H1 (cell line): ENCODE measurements at regions not wholly inside any gene's neighbourhood (a gene's known extent, or its start where the extent isn't known, plus 50 kb on each side); places are given as distances from the start of the nearest gene placed in this dataset.

Source experiments
- ATF3 ChIP-seq: IDR thresholded peaks from 2 replicates; pipeline ENCODE4 v1.6.1; 2011; ENCODE audit warnings: low read depth, mild to moderate bottlenecking, low read length; ENCODE audit not compliant: insufficient read depth
- BACH1 ChIP-seq: IDR thresholded peaks from 2 replicates; pipeline ENCODE4 v1.6.1; 2012; ENCODE audit warnings: low read length, improper control_type of control experiment
- CBX5 ChIP-seq: fragments of 300-800, 300-1000 bp; sonication (generic); IDR thresholded peaks from 2 replicates; pipeline ENCODE4 v1.7.1; 2016; ENCODE audit warnings: antibody characterized with exemption, low read length, low read depth
- GABPA ChIP-seq: IDR thresholded peaks from 2 replicates; pipeline ENCODE4 v1.6.1; 2011; ENCODE audit warnings: mild to moderate bottlenecking, low read length, moderate library complexity, borderline replicate concordance; ENCODE audit not compliant: insufficient read depth
- HDAC6 ChIP-seq: IDR thresholded peaks from one replicate; pipeline ENCODE4 v1.7.1; 2012; ENCODE audit warnings: low read depth, mild to moderate bottlenecking, inconsistent platforms, low read length, moderate library complexity
- NRF1 ChIP-seq: IDR thresholded peaks from 2 replicates; pipeline ENCODE4 v1.6.1; 2011; ENCODE audit warnings: mild to moderate bottlenecking, low read depth, low read length, improper control_type of control experiment
- POLR2AphosphoS5 ChIP-seq: IDR thresholded peaks from 2 replicates; pipeline ENCODE4 v1.6.1; 2011; ENCODE audit warnings: low read depth, low read length
- RNF2 ChIP-seq: fragments of 200-900, 300-1000 bp; sonication (generic); IDR thresholded peaks from 2 replicates; pipeline ENCODE4 v1.7.1; 2016; ENCODE audit warnings: borderline replicate concordance, low read depth, mild to moderate bottlenecking, antibody characterized with exemption, low read length; ENCODE audit not compliant: poor library complexity, severe bottlenecking; ENCODE audit errors: missing control alignments
- SP1 ChIP-seq: IDR thresholded peaks from 2 replicates; pipeline ENCODE4 v1.6.1; 2011; ENCODE audit warnings: low read depth, low read length
- SP2 ChIP-seq: IDR thresholded peaks from 2 replicates; pipeline ENCODE4 v1.6.1; 2012; ENCODE audit warnings: mild to moderate bottlenecking, low read length, inconsistent platforms
- TCF12 ChIP-seq: IDR thresholded peaks from 2 replicates; pipeline ENCODE4 v1.6.1; 2011; ENCODE audit warnings: low read depth, mild to moderate bottlenecking, low read length
- TEAD4 ChIP-seq: IDR thresholded peaks from 2 replicates; pipeline ENCODE4 v1.6.1; 2012; ENCODE audit warnings: low read depth, low read length, inconsistent platforms, mixed read lengths
- TF ChIP-seq, protein P1 (sequence below): fragments of 300-600 bp; sonication (generic); IDR thresholded peaks from 2 replicates; pipeline ENCODE4 v1.7.1; 2012; ENCODE audit warnings: low read length, moderate library complexity, mild to moderate bottlenecking, inconsistent platforms; ENCODE audit not compliant: insufficient replicate concordance

GRCh38 chr14:43052897-43053296 is 1446.2 kb downstream of the LRFN5 start (continued):
- TF ChIP-seq, protein P1, sequence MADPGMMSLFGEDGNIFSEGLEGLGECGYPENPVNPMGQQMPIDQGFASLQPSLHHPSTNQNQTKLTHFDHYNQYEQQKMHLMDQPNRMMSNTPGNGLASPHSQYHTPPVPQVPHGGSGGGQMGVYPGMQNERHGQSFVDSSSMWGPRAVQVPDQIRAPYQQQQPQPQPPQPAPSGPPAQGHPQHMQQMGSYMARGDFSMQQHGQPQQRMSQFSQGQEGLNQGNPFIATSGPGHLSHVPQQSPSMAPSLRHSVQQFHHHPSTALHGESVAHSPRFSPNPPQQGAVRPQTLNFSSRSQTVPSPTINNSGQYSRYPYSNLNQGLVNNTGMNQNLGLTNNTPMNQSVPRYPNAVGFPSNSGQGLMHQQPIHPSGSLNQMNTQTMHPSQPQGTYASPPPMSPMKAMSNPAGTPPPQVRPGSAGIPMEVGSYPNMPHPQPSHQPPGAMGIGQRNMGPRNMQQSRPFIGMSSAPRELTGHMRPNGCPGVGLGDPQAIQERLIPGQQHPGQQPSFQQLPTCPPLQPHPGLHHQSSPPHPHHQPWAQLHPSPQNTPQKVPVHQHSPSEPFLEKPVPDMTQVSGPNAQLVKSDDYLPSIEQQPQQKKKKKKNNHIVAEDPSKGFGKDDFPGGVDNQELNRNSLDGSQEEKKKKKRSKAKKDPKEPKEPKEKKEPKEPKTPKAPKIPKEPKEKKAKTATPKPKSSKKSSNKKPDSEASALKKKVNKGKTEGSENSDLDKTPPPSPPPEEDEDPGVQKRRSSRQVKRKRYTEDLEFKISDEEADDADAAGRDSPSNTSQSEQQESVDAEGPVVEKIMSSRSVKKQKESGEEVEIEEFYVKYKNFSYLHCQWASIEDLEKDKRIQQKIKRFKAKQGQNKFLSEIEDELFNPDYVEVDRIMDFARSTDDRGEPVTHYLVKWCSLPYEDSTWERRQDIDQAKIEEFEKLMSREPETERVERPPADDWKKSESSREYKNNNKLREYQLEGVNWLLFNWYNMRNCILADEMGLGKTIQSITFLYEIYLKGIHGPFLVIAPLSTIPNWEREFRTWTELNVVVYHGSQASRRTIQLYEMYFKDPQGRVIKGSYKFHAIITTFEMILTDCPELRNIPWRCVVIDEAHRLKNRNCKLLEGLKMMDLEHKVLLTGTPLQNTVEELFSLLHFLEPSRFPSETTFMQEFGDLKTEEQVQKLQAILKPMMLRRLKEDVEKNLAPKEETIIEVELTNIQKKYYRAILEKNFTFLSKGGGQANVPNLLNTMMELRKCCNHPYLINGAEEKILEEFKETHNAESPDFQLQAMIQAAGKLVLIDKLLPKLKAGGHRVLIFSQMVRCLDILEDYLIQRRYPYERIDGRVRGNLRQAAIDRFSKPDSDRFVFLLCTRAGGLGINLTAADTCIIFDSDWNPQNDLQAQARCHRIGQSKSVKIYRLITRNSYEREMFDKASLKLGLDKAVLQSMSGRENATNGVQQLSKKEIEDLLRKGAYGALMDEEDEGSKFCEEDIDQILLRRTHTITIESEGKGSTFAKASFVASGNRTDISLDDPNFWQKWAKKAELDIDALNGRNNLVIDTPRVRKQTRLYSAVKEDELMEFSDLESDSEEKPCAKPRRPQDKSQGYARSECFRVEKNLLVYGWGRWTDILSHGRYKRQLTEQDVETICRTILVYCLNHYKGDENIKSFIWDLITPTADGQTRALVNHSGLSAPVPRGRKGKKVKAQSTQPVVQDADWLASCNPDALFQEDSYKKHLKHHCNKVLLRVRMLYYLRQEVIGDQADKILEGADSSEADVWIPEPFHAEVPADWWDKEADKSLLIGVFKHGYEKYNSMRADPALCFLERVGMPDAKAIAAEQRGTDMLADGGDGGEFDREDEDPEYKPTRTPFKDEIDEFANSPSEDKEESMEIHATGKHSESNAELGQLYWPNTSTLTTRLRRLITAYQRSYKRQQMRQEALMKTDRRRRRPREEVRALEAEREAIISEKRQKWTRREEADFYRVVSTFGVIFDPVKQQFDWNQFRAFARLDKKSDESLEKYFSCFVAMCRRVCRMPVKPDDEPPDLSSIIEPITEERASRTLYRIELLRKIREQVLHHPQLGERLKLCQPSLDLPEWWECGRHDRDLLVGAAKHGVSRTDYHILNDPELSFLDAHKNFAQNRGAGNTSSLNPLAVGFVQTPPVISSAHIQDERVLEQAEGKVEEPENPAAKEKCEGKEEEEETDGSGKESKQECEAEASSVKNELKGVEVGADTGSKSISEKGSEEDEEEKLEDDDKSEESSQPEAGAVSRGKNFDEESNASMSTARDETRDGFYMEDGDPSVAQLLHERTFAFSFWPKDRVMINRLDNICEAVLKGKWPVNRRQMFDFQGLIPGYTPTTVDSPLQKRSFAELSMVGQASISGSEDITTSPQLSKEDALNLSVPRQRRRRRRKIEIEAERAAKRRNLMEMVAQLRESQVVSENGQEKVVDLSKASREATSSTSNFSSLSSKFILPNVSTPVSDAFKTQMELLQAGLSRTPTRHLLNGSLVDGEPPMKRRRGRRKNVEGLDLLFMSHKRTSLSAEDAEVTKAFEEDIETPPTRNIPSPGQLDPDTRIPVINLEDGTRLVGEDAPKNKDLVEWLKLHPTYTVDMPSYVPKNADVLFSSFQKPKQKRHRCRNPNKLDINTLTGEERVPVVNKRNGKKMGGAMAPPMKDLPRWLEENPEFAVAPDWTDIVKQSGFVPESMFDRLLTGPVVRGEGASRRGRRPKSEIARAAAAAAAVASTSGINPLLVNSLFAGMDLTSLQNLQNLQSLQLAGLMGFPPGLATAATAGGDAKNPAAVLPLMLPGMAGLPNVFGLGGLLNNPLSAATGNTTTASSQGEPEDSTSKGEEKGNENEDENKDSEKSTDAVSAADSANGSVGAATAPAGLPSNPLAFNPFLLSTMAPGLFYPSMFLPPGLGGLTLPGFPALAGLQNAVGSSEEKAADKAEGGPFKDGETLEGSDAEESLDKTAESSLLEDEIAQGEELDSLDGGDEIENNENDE = no peak
- TF ChIP-seq HDAC6 (no peak), POLR2AphosphoS5 (no peak), SP2 (no peak), NRF1 (no peak), ATF3 (no peak), TEAD4 (no peak), GABPA (no peak), SP1 (no peak), BACH1 (no peak), TCF12 (no peak), RNF2 (no peak), CBX5 (no peak)
